Renal cortical epithelial cell (primary cell): ENCODE measurements at regions not wholly inside any gene's neighbourhood (a gene's known extent, or its start where the extent isn't known, plus 50 kb on each side); places are given as distances from the start of the nearest gene placed in this dataset.
"Not testable (repeated sequence)": the region's sequence is repeated elsewhere in the genome, so short reads cannot be mapped to it uniquely, and the experiment has no call there.

Experiments
- DNase-seq: peaks from one replicate; pipeline ENCODE4 v3.0.0-alpha.2; 2011; ENCODE audit warnings: low read depth

DNA sequence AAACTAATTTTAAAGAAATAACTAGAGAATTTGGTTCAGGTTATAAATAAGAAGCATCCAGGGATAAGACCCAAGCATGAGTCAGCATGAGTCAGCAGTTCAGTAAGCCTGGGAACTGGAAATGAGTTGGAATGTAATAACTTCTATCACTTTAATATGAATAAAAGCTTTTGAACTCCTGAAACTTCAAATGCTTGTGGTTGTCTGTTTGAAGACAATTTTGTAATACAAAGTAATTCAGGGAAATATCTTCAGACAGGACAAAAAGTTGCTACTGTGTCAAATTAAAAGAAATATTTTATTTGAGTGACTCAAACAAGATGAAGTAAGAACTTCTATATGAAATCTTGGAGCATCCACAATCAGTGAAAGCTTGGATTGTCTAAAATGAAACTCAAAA is 331.2 kb upstream of the DAB2 start:
- DNase-seq, result peak; percentile 93

DNA sequence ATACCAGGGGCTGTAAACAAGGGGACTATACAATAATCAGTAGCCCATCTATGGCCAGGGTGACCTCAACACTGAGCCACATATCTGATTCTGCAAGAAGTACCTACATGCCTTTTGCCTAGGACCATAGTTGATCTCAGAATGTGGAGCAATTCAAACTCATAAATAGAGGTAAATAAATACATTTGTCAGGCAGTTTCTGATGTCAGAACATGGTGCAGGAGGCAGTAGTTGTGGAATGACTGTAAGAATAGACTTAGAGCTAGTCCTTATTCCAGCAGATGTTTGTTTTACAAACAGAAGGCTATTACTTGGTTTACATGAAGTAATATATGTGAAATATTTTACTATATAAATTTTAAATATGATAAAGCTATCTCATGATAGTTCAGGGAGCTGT is 330.7 kb upstream of the DAB2 start:
- DNase-seq, result no peak

DNA sequence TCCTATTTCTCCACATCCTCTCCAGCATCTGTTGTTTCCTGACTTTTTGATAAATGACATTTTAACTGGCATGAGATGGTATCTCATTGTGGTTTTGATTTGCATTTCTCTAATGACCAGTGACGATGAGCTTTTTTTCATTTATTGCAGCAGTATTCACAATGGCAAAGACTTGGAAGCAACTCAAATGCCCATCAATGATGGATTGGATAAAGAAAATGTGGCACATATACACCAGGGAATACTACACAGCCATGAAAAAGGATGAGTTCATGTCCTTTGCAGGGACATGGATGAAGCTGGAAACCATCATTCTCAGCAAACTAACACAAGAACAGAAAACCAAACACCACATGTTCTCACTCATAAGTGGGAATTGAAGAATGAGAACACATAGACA is 329.0 kb upstream of the DAB2 start:
- not testable (repeated sequence) for DNase-seq

DNA sequence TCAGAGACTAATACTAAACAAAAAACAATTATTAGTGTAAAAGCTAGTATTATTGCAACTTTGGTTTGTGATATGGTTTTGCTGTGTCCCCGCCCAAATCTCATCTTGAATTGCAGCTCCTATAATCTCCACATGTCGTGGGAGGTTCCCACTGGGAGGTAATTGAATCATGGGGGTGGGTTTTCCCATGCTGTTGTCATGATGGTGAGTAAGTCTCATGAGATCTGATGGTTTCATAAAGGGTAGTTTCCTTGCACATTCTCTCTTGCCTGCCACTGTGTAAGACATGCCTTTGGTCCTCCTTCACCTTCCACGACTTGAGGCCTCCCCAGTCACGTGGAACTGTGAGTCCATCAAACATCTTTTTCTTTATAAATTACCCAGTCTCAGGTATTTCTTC is 325.9 kb upstream of the DAB2 start:
- DNase-seq, result no peak

DNA sequence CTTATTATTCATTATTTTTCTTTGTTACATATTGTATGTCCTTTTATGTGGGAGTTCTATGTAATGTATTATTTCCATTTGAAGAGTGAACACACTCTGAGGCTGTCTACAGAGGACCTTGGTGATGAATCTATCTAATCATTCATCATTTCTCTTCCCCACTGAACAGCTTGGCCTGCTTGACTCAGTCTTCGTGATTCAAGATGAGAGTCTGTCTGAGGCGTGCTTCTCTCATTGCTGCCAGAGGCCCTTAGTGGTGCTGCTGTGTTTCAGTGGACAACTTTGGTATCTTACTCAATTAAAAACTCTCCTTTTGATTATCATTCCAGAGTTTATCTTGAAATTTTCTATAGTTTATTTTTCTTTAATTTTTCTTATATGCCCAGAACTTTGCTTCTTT is 318.1 kb upstream of the DAB2 start:
- no peak for DNase-seq

DNA sequence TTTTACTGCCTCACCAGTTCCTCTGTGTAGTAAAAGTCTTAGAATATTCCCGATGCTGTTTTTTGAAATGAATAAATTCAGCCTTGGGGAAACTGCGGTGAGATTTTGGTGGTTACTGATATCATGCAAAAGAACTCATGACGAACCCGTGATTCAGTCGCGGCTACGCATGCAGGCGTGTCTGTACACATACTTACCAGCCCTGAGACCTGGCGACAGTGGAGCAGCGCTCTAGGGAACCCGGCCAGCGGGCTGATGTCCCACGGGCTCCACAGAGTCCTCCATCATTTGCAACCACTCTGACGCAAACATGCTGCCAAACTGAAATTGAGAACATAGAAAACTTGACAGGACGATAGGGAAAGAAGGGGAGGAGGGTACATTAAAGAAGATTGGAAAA is 315.6 kb upstream of the DAB2 start:
- no peak for DNase-seq

DNA sequence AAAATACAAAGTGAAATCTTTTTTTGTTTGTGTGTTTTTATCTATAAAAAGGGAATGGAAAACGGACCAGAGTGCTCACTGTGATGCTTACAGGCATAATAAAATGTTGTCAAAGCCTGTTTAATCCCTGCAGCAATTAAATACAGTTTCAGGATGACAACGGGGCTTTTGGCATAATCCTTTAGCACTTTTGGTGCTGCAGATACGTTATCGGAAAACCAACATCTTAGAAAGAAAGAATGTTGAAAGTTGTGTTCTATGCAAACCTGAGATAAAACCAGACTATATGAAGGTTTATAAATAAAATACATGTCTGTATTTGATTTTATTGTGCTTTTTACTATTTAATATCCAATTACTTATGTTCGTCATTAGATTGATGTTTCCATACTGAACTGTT is 307.4 kb upstream of the DAB2 start:
- no peak for DNase-seq

DNA sequence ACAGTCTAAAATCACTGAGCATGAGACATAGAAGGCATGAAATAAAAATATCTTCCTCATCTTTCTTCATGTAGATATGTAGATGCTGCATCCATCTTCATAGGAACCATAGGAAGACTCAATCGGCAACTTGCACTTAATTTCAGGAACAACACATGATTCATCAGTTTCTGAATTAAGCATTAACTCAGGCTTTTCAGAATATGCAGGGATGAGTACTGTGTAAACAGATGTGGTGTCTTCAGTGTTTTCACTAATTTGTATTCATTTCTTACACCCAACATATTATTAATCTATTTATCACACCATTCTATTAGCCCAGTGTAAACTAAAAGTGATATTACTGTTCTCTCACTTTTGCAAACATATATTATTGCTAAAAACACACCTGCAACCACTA is 305.9 kb upstream of the DAB2 start:
- DNase-seq, result peak; percentile 27

DNA sequence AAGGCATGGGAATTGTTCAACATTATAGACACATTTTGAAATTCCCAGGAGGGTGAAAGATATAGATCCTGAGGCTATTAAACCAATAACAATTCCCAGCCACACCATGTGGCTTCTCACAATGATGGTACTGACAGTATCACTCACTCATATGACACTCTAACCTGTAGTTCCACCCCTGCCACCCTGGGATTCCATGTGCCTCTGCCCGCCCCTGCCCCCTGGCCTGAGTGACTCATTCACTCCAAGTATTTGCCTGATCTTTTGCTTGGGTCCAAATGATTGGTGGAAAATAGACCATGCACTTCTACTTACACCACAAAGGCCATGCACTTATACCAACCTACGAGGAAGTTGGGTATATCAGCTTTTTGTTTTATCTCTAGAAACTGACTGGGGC is 305.2 kb upstream of the DAB2 start:
- DNase-seq, result peak; percentile 16

DNA sequence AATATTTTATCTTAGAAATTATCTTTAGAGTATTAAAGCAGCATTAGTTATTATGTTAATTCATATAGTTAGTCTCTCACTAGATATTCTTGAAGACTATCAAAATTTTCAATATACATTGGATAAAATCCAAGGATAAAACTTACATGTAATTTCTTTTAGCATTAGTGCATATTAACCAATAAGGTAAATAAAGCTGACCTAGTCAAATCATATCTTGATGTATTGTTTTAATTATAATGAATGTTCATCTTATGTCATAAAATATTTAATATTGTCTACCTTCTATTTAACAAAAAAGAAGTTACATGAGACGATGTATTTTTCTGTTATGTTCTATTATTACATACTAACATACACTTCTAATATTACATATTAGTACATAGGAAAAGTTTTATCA is 301.7 kb upstream of the DAB2 start:
- DNase-seq, result no peak

DNA sequence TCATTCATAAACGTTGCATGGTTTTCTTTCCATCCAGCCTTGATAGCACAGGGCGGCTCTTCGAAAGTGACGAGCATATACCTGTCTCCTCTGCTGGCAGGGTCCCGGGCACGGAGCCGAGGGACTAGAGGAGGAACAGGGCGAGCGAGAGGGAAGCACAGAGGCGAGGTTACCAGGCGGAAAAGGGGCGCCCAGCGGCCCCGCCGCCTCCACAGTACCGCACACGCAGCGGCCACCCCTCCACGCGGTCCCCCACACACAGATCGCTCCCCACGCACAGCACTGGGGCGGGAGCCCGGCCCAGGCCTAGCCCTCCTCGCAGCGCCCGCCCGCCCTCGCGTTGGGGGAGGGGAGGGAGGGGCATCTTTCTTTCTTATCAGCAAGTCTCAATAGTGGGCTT is 296.6 kb upstream of the DAB2 start:
- DNase-seq, result no peak

DNA sequence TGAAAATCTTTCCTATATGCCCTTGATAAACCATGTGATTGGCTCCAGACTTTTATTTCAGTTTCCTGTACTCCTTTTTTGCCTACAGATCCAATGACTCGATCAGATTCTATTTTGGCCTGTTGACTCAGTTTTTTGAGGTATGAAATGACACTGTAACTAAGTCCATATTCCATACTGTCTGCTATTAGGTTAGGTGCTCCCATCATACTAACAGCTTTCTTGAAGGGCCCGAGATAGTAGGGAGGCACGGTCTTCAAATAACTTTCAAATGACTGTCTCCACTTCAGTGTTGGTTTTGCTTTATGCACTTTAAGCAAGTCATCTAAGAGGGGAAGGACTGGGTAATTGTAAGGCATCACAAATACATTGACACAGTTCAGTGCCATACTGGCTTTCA is 295.4 kb upstream of the DAB2 start:
- DNase-seq, result no peak

DNA sequence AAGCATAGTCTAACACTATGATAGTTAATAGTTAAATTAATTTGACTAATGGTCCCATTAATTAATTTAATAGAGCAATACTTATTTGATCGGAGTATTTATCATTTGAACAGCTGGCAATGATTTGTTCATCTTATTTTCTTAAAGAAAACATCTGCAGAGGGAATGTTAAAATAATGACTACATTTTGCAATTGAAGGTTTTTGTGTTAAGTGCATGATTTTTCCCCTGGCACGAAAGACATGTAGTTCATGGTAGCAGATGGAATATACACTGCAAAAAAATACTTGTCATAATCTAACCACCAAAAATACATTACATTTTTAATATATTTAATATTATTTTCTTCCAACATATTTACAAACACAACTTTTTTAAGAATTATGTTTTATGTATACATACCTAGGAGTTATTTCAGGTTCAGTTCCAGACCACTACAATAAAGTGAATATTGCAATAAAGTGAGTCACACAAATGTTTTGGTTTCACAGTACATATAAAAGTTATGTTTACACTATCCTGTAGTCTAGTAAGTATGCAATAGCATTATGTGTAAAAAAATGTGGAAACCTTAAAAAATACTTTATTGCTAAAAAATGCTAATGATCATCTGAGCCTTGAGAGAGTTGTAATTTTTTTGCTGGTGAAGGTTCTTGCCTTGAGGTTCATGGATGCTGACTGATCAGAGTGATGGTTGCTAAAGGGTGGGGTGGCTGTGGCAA is 292.6 kb upstream of the DAB2 start:
- no peak for DNase-seq

DNA sequence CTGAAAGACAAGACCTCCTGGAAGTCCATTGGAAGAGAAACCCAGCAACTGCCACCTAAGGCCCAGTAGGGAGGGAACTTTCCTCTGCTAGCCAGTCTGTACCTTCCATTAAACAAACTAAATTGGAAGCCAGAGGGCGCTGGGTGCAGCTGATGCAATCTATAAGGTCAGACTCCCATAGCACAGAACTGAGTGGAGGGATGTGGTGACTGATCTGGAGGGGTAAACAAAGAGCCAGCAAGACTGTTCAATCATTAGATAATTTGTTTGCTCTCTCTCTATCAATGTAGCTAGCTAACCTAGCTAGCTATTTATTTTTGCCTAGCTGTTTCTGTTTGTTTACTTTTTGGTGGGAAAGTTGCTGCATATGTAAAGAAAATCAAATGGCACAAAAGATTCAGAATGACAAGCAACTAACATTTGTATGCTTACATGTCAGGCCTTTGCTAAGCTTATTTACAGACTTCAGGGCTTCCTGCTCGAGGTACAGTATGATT is 291.8 kb upstream of the DAB2 start:
- peak; percentile 54 for DNase-seq

DNA sequence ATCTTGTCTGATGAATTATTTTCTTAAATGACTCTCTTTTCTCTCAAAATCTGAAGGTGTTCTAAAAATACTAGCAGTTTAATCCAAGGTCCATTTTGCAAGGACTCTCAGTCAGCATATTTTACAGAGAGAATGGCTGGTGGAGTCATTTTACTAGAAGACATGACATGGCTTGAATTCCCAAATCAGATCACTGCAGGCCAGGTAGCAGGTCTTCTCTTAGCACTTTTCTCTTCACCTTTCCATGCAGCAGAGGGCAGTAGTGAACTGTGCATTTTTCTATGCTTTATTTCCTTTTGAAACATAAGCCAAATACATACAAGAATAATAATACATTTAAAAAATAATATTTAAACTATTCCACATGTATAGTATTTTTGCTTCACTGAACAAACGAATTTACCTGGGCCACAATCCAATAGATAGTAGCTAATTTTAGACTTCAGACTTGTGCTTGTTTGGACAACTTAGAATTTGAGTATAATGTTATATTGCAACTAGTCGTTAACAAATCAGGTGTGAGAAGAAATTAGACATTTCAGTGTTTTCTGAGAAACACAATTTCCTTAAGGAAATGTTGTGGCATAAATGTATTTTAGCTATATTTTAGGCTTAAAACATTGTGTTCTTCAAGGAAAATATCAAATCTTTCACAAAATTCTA is 289.4 kb upstream of the DAB2 start:
- DNase-seq, result peak; percentile 65

DNA sequence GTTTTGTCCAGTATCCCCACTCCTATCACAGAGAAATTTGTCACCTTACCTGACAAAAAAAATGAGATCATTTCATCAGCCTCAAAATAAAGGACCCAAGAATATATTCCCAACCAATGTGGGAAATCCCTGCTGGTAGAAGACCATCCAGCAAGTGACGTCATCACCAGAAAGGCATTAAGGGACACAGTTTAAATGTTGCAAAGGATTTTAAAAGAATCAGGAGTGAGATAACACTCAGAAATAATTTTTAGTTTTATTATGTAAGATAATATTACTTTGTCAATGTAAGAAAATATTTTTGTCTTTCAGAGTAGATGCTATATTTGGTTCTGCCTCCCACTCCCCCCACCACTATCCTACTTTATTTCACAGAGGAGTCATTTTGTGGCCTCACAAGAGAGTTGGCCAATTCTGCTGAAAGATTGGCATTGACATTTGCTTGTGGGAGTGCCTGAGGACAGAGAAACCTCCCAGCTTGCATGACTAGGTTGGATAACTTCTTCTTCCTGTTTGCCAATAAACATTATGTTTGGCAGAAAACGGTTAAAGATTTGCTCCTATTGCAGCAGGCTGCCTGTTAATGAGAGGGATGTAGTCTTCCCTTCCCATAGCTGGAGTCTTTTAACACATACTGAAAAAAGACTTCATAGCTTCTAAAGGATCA is 288.6 kb upstream of the DAB2 start:
- DNase-seq, result peak; percentile 76

DNA sequence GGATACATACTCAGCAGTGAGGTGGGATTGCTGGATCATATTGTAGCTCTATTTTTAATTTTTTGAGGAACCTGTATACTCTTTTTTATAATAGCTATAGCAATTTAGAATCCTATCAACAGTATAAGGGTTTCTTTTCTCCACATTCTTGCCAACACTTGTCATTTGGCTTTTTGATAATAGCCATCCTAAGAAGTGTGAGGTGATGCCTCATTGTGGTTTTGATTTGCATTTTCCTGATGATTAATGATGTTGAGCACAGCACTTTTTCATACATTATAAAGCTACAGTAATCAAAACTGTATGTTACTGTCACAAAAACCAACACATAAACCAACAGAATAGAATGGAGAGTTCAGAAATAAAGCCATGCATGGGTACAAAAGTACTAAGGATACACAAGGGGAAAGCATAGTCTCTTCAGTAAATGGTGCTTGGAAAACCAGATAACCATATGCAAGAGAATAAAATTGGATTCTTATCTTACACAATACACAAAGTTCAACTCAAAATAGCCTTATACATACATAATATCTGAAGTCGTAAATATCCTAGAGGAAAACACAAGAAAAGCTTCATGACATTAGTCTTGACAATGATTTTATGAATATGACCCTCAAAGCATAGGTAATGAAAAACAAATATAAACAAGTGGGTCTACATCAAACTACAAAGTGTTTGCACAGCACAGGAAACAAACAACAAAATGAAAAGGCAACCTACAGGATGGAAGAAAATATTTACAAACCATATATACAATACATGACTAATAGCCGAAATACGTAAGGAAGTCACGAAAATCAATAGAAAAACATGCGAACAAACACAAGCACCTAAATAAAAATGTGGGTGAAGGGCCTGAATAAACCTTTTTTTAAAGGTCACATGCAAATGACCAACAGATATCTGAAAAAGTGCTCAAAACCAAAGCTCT is 287.8 kb upstream of the DAB2 start:
- DNase-seq, result no peak

DNA sequence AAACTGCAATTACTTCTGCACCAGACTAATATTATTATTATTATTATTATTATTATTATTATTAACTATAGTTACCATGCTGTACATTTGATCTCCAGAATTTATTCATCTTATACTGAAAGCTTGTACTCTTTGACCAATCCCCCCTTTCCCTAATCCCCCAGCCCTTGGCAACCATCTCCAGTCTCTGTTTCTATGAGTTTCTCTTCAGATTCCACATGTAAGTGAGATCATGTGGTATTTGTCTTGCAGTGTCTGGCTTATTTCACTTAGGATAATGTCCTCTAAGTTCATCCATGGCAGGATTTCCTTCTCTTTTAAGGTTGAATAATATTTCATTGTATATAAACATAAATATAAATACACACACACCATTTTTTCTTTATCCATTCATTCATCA is 287.0 kb upstream of the DAB2 start:
- DNase-seq, result no peak

DNA sequence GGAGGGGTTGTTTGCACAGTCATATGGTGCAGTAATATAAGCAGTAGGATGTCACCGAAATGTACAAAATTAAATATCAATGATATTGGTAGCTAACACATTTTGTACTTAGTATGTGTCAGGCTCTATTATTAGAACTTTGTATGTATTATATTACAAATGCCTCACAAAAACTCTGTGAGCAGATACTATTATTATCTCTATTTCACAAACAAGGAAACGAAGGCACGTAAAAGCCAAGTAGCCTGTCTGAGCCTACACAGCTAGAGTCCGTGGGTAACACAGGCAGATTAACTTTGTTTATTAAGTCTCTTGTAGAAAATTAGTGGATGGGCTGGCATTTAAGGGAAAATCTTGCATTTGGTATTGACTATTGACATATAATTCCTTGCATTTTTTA is 284.3 kb upstream of the DAB2 start:
- no peak for DNase-seq

DNA sequence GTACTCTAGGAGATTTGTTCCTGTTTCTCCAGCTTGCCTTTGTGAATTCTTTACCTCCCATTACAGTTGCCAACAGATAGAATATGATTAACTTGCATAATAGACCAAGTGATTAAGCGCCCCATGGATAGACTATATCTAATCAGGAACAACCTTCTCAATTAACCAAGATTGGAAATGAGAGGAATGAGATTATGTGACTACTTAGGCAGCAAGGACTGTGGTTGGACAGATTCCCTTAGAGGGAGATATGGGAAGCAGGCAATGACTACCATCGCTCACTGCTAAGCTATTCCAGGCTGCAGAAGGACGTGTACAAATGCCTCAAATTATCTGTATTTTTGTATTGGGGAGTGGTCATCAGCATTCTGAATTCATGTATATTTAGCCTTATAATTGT is 278.1 kb upstream of the DAB2 start:
- no peak for DNase-seq

DNA sequence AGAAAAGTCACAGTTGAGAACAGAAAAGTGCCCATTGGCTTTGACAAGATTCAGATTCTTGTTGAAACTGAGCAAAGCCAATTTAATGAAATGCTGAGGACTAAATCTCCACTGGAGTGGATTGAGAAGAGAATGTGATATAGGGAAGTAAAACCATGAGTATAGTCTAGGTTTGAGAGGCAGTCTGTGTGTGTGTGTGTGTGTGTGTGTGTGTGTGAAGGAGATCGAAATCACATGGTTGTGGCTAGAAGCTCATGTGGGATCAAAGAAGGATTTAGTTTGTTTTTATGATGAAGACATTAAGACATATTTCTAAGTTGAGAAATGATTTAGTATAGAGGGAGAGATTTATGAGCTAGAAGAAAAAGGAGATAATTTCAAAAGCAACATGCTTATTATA is 275.7 kb upstream of the DAB2 start:
- DNase-seq, result no peak
